Nephron progenitor cell (in vitro differentiated cells): ENCODE measurements at regions not wholly inside any gene's neighbourhood (a gene's known extent, or its start where the extent isn't known, plus 50 kb on each side); places are given as distances from the start of the nearest gene placed in this dataset.

ENCODE experiments used
- DNase-seq: peaks from one replicate; pipeline ENCODE4 v3.0.0; 2021
- H3K27ac Mint-ChIP-seq: 2 replicates; pipeline ENCODE4 v1.8.0; 2021; ENCODE audit warnings: mild to moderate bottlenecking, moderate library complexity, mixed read lengths
- H3K27me3 Mint-ChIP-seq: 2 replicates; pipeline ENCODE4 v1.8.0; 2021; ENCODE audit warnings: mild to moderate bottlenecking, low read depth, mixed read lengths; ENCODE audit not compliant: poor library complexity
- H3K36me3 Mint-ChIP-seq: 2 replicates; pipeline ENCODE4 v1.8.0; 2021; ENCODE audit warnings: low read depth, mixed read lengths
- H3K4me1 Mint-ChIP-seq: 2 replicates; pipeline ENCODE4 v1.8.0; 2021; ENCODE audit warnings: mixed read lengths
- H3K4me3 Mint-ChIP-seq: 2 replicates; pipeline ENCODE4 v1.8.0; 2021; ENCODE audit warnings: mild to moderate bottlenecking, moderate library complexity, mixed read lengths
- H3K9me3 Mint-ChIP-seq: 2 replicates; pipeline ENCODE4 v1.8.0; 2021; ENCODE audit warnings: mild to moderate bottlenecking, moderate library complexity, mixed read lengths
- TF ChIP-seq, protein P1 (sequence below): fragments of 200-600 bp; sonication (generic); IDR thresholded peaks from 2 replicates; pipeline ENCODE4 v1.5.0; 2021; ENCODE audit warnings: antibody characterized with exemption

DNA sequence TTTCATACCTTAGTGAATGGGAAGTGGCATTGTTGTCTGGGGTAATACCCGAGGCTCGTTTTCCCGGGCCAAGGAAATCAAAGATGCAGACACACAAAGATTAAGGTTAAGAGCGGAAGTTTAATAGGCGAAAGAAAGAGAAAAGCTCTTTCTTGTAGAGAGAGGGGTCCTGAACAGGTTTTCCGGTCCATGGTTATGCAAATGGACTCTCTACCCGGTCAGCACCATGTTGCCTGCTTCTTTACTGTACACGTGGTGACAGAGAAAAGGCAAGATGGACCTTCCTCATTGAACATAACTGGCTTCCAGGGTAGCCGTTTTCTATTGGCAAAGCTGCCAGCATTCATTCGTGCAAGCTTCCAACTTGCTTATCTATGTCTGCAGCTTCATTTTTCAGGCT is 2063.5 kb downstream of the SUCLG1 start:
- no peak overlapping the region for H3K4me3 Mint-ChIP-seq
- no peaks in the 10 kb centered on the region for H3K4me1 Mint-ChIP-seq
- H3K9me3 Mint-ChIP-seq = no peaks in the 10 kb centered on the region
- DNase-seq = no peak
- TF ChIP-seq, protein P1, sequence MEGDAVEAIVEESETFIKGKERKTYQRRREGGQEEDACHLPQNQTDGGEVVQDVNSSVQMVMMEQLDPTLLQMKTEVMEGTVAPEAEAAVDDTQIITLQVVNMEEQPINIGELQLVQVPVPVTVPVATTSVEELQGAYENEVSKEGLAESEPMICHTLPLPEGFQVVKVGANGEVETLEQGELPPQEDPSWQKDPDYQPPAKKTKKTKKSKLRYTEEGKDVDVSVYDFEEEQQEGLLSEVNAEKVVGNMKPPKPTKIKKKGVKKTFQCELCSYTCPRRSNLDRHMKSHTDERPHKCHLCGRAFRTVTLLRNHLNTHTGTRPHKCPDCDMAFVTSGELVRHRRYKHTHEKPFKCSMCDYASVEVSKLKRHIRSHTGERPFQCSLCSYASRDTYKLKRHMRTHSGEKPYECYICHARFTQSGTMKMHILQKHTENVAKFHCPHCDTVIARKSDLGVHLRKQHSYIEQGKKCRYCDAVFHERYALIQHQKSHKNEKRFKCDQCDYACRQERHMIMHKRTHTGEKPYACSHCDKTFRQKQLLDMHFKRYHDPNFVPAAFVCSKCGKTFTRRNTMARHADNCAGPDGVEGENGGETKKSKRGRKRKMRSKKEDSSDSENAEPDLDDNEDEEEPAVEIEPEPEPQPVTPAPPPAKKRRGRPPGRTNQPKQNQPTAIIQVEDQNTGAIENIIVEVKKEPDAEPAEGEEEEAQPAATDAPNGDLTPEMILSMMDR = no peak
- no peaks in the 10 kb centered on the region for H3K27me3 Mint-ChIP-seq
- H3K27ac Mint-ChIP-seq = no peak overlapping the region
- no peaks in the 10 kb centered on the region for H3K36me3 Mint-ChIP-seq

DNA sequence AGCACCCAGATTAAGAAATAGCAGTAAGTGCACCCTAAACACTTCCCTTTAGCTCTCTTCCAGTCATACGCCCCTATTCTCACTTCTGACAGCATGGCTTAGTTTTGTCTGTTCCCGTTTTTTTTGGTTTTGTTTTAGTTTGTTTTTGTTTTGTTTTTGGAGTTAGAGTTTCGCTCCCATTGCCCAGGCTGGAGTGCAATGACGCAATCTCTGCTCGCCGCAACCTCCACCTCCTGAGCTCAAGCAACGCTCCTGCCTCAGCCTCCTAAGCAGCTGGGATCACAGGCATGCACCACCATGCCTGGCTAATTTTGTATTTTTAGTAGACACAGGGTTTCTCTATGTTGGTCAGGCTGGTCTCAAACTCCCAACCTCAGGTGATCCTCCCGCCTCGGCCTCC is 2067.7 kb downstream of the SUCLG1 start:
- no peaks in the 10 kb centered on the region for H3K4me1 Mint-ChIP-seq
- TF ChIP-seq, protein P1 = no peak
- no peak overlapping the region for H3K27ac Mint-ChIP-seq
- DNase-seq = no peak
- H3K4me3 Mint-ChIP-seq = no peak overlapping the region
- no peaks in the 10 kb centered on the region for H3K9me3 Mint-ChIP-seq
- no peaks in the 10 kb centered on the region for H3K27me3 Mint-ChIP-seq
- no peaks in the 10 kb centered on the region for H3K36me3 Mint-ChIP-seq

DNA sequence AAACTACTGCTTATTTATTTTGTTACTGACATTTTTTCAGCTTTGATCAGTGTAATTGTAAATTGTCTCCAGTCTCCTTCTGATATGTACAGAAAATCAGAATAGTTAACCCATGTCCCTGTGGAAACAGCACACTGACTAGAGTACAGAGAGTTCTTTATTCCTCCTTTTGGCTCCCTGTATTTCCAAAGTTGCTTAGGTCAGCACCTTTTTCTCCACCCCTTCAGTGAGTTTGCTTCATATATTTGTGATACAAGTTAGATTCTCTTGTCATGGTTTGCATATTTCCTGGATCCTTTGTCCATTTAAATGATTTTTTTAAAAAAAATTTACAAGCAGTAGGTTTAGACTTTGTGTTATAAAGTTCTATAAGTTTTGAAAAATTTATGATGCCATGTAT is 2051.1 kb upstream of the LRRTM1 start:
- H3K36me3 Mint-ChIP-seq = no peaks in the 10 kb centered on the region
- no peaks in the 10 kb centered on the region for H3K27me3 Mint-ChIP-seq
- TF ChIP-seq, protein P1 = no peak
- no peak for DNase-seq
- no peaks in the 10 kb centered on the region for H3K4me1 Mint-ChIP-seq
- H3K27ac Mint-ChIP-seq = no peak overlapping the region
- no peak overlapping the region for H3K4me3 Mint-ChIP-seq
- H3K9me3 Mint-ChIP-seq = no peaks in the 10 kb centered on the region

DNA sequence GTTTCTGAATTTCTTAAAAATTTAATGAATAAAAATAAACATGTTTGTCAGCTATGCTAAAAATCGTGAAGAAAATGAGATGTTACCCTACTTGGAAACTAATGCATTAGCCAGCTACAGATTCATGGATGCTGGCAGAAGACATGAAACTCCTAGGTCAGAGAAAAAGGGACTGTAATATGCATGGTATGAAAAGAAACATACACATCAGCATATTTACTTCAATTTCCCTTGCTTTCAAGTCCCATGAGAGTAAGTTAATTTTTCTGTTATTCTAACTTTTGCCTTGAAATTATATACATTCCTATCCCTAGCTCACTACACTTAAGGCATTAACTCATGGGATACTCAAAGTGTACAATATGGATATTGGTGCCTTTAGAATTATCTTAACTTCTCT is 2041.4 kb upstream of the LRRTM1 start:
- no peak overlapping the region for H3K27ac Mint-ChIP-seq
- peaks cover 3% of the 10 kb centered on the region for H3K27me3 Mint-ChIP-seq
- H3K36me3 Mint-ChIP-seq = no peaks in the 10 kb centered on the region
- DNase-seq = no peak
- no peak overlapping the region for H3K4me3 Mint-ChIP-seq
- no peaks in the 10 kb centered on the region for H3K4me1 Mint-ChIP-seq
- H3K9me3 Mint-ChIP-seq = no peaks in the 10 kb centered on the region
- TF ChIP-seq, protein P1 = no peak

DNA sequence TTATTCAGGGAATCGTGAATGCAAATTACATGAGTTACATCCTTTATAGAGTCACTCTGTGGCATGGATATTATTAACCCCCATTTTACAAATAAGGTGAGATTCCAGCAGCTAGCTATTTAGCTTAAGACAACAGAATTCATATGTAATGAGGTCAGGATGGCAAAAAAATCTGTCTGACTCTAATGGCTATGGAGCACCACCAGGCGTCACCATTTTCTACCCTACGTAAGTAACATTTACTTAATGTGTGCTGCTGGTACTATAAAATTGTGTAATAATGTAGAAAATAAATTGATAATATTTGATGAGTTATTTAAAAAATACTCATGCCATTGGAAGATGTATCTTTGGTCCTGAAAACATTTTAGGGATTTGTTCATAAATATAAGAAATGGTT is 2040.1 kb upstream of the LRRTM1 start:
- Mint-ChIP-seq H3K9me3 (no peaks in the 10 kb centered on the region), H3K36me3 (no peaks in the 10 kb centered on the region), H3K27me3 (peaks cover 3% of the 10 kb centered on the region), H3K4me3 (no peak overlapping the region), H3K27ac (no peak overlapping the region), H3K4me1 (no peaks in the 10 kb centered on the region)
- DNase-seq = no peak
- TF ChIP-seq, protein P1 = peak; percentile 31

DNA sequence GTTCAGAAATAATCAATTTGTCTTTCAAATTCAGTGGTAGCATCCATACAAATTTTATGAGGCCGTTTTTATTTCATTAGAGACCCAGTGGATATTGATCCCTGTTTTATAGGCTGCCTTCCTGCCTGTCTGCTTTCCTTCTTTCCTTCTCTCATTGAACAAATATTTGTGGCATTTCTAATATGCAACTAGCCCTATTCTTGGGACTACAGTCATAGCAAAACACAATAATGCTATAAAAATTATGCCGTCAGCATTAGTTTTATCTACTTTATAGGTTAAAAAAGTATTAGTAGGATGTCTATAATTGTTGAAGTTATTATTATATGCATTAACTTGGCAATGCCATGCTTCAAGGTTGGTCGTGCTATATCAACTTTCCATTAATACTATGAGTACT is 2037.8 kb upstream of the LRRTM1 start:
- Mint-ChIP-seq H3K36me3 (no peaks in the 10 kb centered on the region), H3K9me3 (no peaks in the 10 kb centered on the region), H3K27ac (no peak overlapping the region), H3K4me3 (no peak overlapping the region), H3K27me3 (peaks cover 3% of the 10 kb centered on the region), H3K4me1 (no peaks in the 10 kb centered on the region)
- DNase-seq = no peak
- TF ChIP-seq, protein P1 = no peak
